ENCODE measurements at regions not wholly inside any gene's neighbourhood (a gene's known extent, or its start where the extent isn't known, plus 50 kb on each side); places are given as distances from the start of the nearest gene placed in this dataset.

- no peaks in the 10 kb centered on the region for H3K9me3 Mint-ChIP-seq
- Histone ChIP-seq H3K4me3 (ENCODE audit: low read length in 2 of 2) (no peak overlapping the region), H3K27me3 (ENCODE audit: insufficient read depth, low read length) (no peaks in the 10 kb centered on the region), H3K4me1 (ENCODE audit: insufficient read depth, low read length) (peaks cover 6% of the 10 kb centered on the region), H3K36me3 (ENCODE audit: insufficient read depth, low read length) (no peaks in the 10 kb centered on the region), H3K27ac (ENCODE audit: low read depth, low read length) (no peak overlapping the region), H3K9me3 (ENCODE audit: control insufficient read depth in 1 of 2, low read length in 2 of 2) (no peaks in the 10 kb centered on the region)
- H3K4me3 Mint-ChIP-seq, result no peak overlapping the region
- POLR2A ChIA-PET (ENCODE audit: partially characterized antibody), result no interaction called here
- peaks cover 0 to 3% of the 10 kb centered on the region in 2 donors for H3K27me3 Mint-ChIP-seq
- intact Hi-C loops (cut with micrococcal nuclease), result no loop called here
- H3K36me3 Mint-ChIP-seq, result no peaks in the 10 kb centered on the region
- H3K27ac Mint-ChIP-seq, result no peak overlapping the region
- CTCF ChIA-PET (ENCODE audit: partially characterized antibody), result interaction anchor here (0.9 kb wide), 1 partner anchor 85 kb away, joined by 4 read pairs; no protein-coding TSS in a partner anchor
- DNase-seq, result no peak
- H3K4me1 Mint-ChIP-seq, result peaks cover 4 to 6% (median 5%) of the 10 kb centered on the region in 4 donors
Measured at GRCh38 chr14:56494167-56494566, 85.4 kb upstream of the TMEM260 start.

GRCh38 chr14:56498112-56498511 is 81.5 kb upstream of the TMEM260 start:
- Histone ChIP-seq H3K27ac (ENCODE audit: low read depth, low read length) (no peak overlapping the region), H3K36me3 (ENCODE audit: insufficient read depth, low read length) (no peaks in the 10 kb centered on the region), H3K9me3 (ENCODE audit: control insufficient read depth in 1 of 2, low read length in 2 of 2) (no peaks in the 10 kb centered on the region), H3K27me3 (ENCODE audit: insufficient read depth, low read length) (no peaks in the 10 kb centered on the region), H3K4me3 (ENCODE audit: low read length in 2 of 2) (no peak overlapping the region), H3K4me1 (ENCODE audit: insufficient read depth, low read length) (no peaks in the 10 kb centered on the region)
- H3K27ac Mint-ChIP-seq, result no peak overlapping the region
- H3K9me3 Mint-ChIP-seq, result no peaks in the 10 kb centered on the region
- H3K27me3 Mint-ChIP-seq, result peaks cover 0 to 2% of the 10 kb centered on the region in 2 donors
- no peaks in the 10 kb centered on the region for H3K36me3 Mint-ChIP-seq
- no peaks in the 10 kb centered on the region for H3K4me1 Mint-ChIP-seq
- DNase-seq, result no peak
- H3K4me3 Mint-ChIP-seq, result no peak overlapping the region
- ChIA-PET CTCF (ENCODE audit: partially characterized antibody) (no interaction called here), POLR2A (ENCODE audit: partially characterized antibody) (no interaction called here)
- intact Hi-C loops (cut with micrococcal nuclease), result no loop called here

GRCh38 chr14:56501909-56502530 is 77.6 kb upstream of the TMEM260 start:
- intact Hi-C loops (cut with micrococcal nuclease), result no loop called here
- no peak for DNase-seq
- H3K4me1 ChIP-seq (ENCODE audit: insufficient read depth, low read length), result no peaks in the 10 kb centered on the region
- H3K27ac Mint-ChIP-seq, result no peak overlapping the region
- no peak overlapping the region for H3K27ac ChIP-seq (ENCODE audit: low read depth, low read length)
- H3K9me3 ChIP-seq (ENCODE audit: control insufficient read depth in 1 of 2, low read length in 2 of 2), result no peaks in the 10 kb centered on the region
- ChIA-PET CTCF (ENCODE audit: partially characterized antibody) (interaction anchor here (0.6 kb wide), 1 partner anchor 27 kb away, joined by 3 read pairs; no protein-coding TSS in a partner anchor), POLR2A (ENCODE audit: partially characterized antibody) (no interaction called here)
- H3K36me3 ChIP-seq (ENCODE audit: insufficient read depth, low read length), result no peaks in the 10 kb centered on the region
- no peak overlapping the region for H3K4me3 Mint-ChIP-seq
- peaks cover 8 to 15% of the 10 kb centered on the region in 2 donors for H3K27me3 Mint-ChIP-seq
- no peaks in the 10 kb centered on the region for H3K9me3 Mint-ChIP-seq
- peaks cover 9% of the 10 kb centered on the region for H3K27me3 ChIP-seq (ENCODE audit: insufficient read depth, low read length)
- H3K36me3 Mint-ChIP-seq, result no peaks in the 10 kb centered on the region
- no peak overlapping the region for H3K4me3 ChIP-seq (ENCODE audit: low read length in 2 of 2)
- no peaks in the 10 kb centered on the region for H3K4me1 Mint-ChIP-seq

- no peak overlapping the region for H3K27ac ChIP-seq (ENCODE audit: low read depth, low read length)
- Mint-ChIP-seq H3K27me3 (peaks cover 7 to 19% of the 10 kb centered on the region in 2 donors), H3K27ac (no peak overlapping the region), H3K36me3 (no peaks in the 10 kb centered on the region), H3K9me3 (no peaks in the 10 kb centered on the region), H3K4me3 (no peak overlapping the region), H3K4me1 (no peaks in the 10 kb centered on the region)
- ChIA-PET POLR2A (ENCODE audit: partially characterized antibody) (no interaction called here), CTCF (ENCODE audit: partially characterized antibody) (no interaction called here)
- DNase-seq, result no peak
- H3K4me3 ChIP-seq (ENCODE audit: low read length in 2 of 2), result no peak overlapping the region
- intact Hi-C loops (cut with micrococcal nuclease), result no loop called here
- H3K9me3 ChIP-seq (ENCODE audit: control insufficient read depth in 1 of 2, low read length in 2 of 2), result no peaks in the 10 kb centered on the region
- peaks cover 9% of the 10 kb centered on the region for H3K27me3 ChIP-seq (ENCODE audit: insufficient read depth, low read length)
- H3K36me3 ChIP-seq (ENCODE audit: insufficient read depth, low read length), result no peaks in the 10 kb centered on the region
- no peaks in the 10 kb centered on the region for H3K4me1 ChIP-seq (ENCODE audit: insufficient read depth, low read length)
Measured at GRCh38 chr14:56505361-56505760, 74.2 kb upstream of the TMEM260 start.

GRCh38 chr14:56512521-56512920 is 67.1 kb upstream of the TMEM260 start:
- Histone ChIP-seq H3K4me3 (ENCODE audit: low read length in 2 of 2) (no peak overlapping the region), H3K27ac (ENCODE audit: low read depth, low read length) (no peak overlapping the region), H3K36me3 (ENCODE audit: insufficient read depth, low read length) (no peaks in the 10 kb centered on the region), H3K9me3 (ENCODE audit: control insufficient read depth in 1 of 2, low read length in 2 of 2) (no peaks in the 10 kb centered on the region), H3K27me3 (ENCODE audit: insufficient read depth, low read length) (no peaks in the 10 kb centered on the region), H3K4me1 (ENCODE audit: insufficient read depth, low read length) (no peaks in the 10 kb centered on the region)
- Mint-ChIP-seq H3K27ac (no peak overlapping the region), H3K27me3 (peaks cover 3 to 11% of the 10 kb centered on the region in 2 donors), H3K4me3 (no peak overlapping the region), H3K36me3 (no peaks in the 10 kb centered on the region), H3K9me3 (no peaks in the 10 kb centered on the region), H3K4me1 (no peaks in the 10 kb centered on the region)
- intact Hi-C loops (cut with micrococcal nuclease), result no loop called here
- no peak for DNase-seq
- ChIA-PET CTCF (ENCODE audit: partially characterized antibody) (no interaction called here), POLR2A (ENCODE audit: partially characterized antibody) (no interaction called here)

- H3K4me1 ChIP-seq (ENCODE audit: insufficient read depth, low read length), result no peaks in the 10 kb centered on the region
- H3K27ac ChIP-seq (ENCODE audit: low read depth, low read length), result no peak overlapping the region
- DNase-seq, result no peak
- H3K27ac Mint-ChIP-seq, result no peak overlapping the region
- CTCF ChIA-PET (ENCODE audit: partially characterized antibody), result interaction anchor here (2.7 kb wide), 1 partner anchor 24 kb away, joined by 10 read pairs; no protein-coding TSS in a partner anchor
- H3K36me3 ChIP-seq (ENCODE audit: insufficient read depth, low read length), result no peaks in the 10 kb centered on the region
- intact Hi-C loops (cut with micrococcal nuclease), result no loop called here
- no peak overlapping the region for H3K4me3 Mint-ChIP-seq
- H3K36me3 Mint-ChIP-seq, result no peaks in the 10 kb centered on the region
- no peak overlapping the region for H3K4me3 ChIP-seq (ENCODE audit: low read length in 2 of 2)
- H3K27me3 ChIP-seq (ENCODE audit: insufficient read depth, low read length), result no peaks in the 10 kb centered on the region
- H3K9me3 Mint-ChIP-seq, result no peaks in the 10 kb centered on the region
- POLR2A ChIA-PET (ENCODE audit: partially characterized antibody), result no interaction called here
- peaks cover 9 to 10% of the 10 kb centered on the region in 2 donors for H3K27me3 Mint-ChIP-seq
- H3K4me1 Mint-ChIP-seq, result no peaks in the 10 kb centered on the region
- no peaks in the 10 kb centered on the region for H3K9me3 ChIP-seq (ENCODE audit: control insufficient read depth in 1 of 2, low read length in 2 of 2)
Measured at GRCh38 chr14:56514663-56515371, 64.8 kb upstream of the TMEM260 start.

- Mint-ChIP-seq H3K27ac (no peak overlapping the region), H3K4me1 (no peaks in the 10 kb centered on the region), H3K4me3 (no peak overlapping the region), H3K27me3 (peaks cover 8 to 9% of the 10 kb centered on the region in 2 donors), H3K36me3 (no peaks in the 10 kb centered on the region), H3K9me3 (no peaks in the 10 kb centered on the region)
- POLR2A ChIA-PET (ENCODE audit: partially characterized antibody), result no interaction called here
- Histone ChIP-seq H3K36me3 (ENCODE audit: insufficient read depth, low read length) (no peaks in the 10 kb centered on the region), H3K27ac (ENCODE audit: low read depth, low read length) (no peak overlapping the region), H3K9me3 (ENCODE audit: control insufficient read depth in 1 of 2, low read length in 2 of 2) (no peaks in the 10 kb centered on the region), H3K27me3 (ENCODE audit: insufficient read depth, low read length) (peaks cover 5% of the 10 kb centered on the region), H3K4me3 (ENCODE audit: low read length in 2 of 2) (no peak overlapping the region), H3K4me1 (ENCODE audit: insufficient read depth, low read length) (no peaks in the 10 kb centered on the region)
- CTCF ChIA-PET (ENCODE audit: partially characterized antibody), result interaction anchor here (2.7 kb wide), 1 partner anchor 25 kb away, joined by 10 read pairs; no protein-coding TSS in a partner anchor
- no peak for DNase-seq
- intact Hi-C loops (cut with micrococcal nuclease), result no loop called here
Measured at GRCh38 chr14:56515739-56516138, 63.9 kb upstream of the TMEM260 start.
